ENCODE measurements at regions not wholly inside any gene's neighbourhood (a gene's known extent, or its start where the extent isn't known, plus 50 kb on each side); places are given as distances from the start of the nearest gene placed in this dataset.

GRCh38 chr3:139264375-139264774 lies 79.4 kb upstream of the MRPS22 start:
- TF ChIP-seq CTCF (IDR thresholded peaks at IDR 0.05) (no peak), EZH2 (IDR thresholded peaks at IDR 0.05; ENCODE audit: borderline replicate concordance, insufficient read depth, low read depth, low read length, poor library complexity, severe bottlenecking) (no peak)

All from B cell (primary cell).